Activated CD4-positive, alpha-beta T cell treated with anti-CD3 and anti-CD28 coated beads, Interleukin-2, amount 10 ng/mL, durations not matched to agents 7 days and 5 days (primary cell): ENCODE measurements at regions not wholly inside any gene's neighbourhood (a gene's known extent, or its start where the extent isn't known, plus 50 kb on each side); places are given as distances from the start of the nearest gene placed in this dataset.

ENCODE experiments used
- CTCF ChIA-PET: fragments of 350-600 bp; sonication (Branson Sonifier 250); formaldehyde crosslinking; loops from one replicate; lab custom pipeline; 2021; ENCODE audit warnings: antibody characterized with exemption; lab: Charles Lee
- POLR2A ChIA-PET: fragments of 350-600 bp; sonication (Branson Sonifier 250); formaldehyde crosslinking; loops from one replicate; lab custom pipeline; 2021; ENCODE audit warnings: antibody characterized with exemption; lab: Charles Lee
- DNase-seq: peaks from one replicate; pipeline ENCODE4 v3.0.0-alpha.2; 2020
- H3K27ac Mint-ChIP-seq: one replicate; pipeline ENCODE4 v1.8.0; 2021; ENCODE audit warnings: mild to moderate bottlenecking, moderate library complexity, mixed read lengths
- H3K27me3 Mint-ChIP-seq: one replicate; pipeline ENCODE4 v1.8.0; 2021; ENCODE audit warnings: mixed read lengths
- H3K36me3 Mint-ChIP-seq: one replicate; pipeline ENCODE4 v1.8.0; 2021; ENCODE audit warnings: low read depth, mixed read lengths
- H3K4me1 Mint-ChIP-seq: one replicate; pipeline ENCODE4 v1.8.0; 2021; ENCODE audit warnings: mixed read lengths
- H3K4me3 Mint-ChIP-seq: one replicate; pipeline ENCODE4 v1.8.0; 2021; ENCODE audit warnings: mild to moderate bottlenecking, moderate library complexity, mixed read lengths
- H3K9me3 Mint-ChIP-seq: one replicate; pipeline ENCODE4 v1.8.0; 2021; ENCODE audit warnings: mixed read lengths

DNA sequence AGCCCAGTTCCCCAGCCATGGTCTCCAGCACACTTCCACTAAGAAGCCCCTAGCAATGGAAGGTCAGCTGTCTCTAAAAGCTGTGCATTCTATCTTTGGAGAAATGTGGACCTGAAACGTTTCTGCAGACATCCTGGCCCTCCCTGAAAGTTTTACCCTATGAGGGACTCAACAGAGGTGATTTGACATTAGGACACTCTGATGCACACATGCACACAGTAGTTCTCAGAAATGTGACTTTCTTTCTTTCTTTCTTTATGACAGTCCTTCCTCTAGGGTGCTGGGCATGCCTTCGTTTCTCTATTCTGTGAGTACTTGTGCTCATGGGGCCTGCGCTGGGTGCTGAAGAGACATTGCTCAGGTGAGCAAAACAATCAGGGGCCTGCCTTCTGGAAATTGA, 857.3 kb downstream of the RNF144A start:
- no peak overlapping the region for H3K4me3 Mint-ChIP-seq
- H3K4me1 Mint-ChIP-seq: peaks cover 22% of the 10 kb centered on the region
- H3K27ac Mint-ChIP-seq: no peak overlapping the region
- ChIA-PET POLR2A (no interaction called here), CTCF (no interaction called here)
- H3K9me3 Mint-ChIP-seq: no peaks in the 10 kb centered on the region
- H3K36me3 Mint-ChIP-seq: no peaks in the 10 kb centered on the region
- no peaks in the 10 kb centered on the region for H3K27me3 Mint-ChIP-seq
- no peak for DNase-seq

DNA sequence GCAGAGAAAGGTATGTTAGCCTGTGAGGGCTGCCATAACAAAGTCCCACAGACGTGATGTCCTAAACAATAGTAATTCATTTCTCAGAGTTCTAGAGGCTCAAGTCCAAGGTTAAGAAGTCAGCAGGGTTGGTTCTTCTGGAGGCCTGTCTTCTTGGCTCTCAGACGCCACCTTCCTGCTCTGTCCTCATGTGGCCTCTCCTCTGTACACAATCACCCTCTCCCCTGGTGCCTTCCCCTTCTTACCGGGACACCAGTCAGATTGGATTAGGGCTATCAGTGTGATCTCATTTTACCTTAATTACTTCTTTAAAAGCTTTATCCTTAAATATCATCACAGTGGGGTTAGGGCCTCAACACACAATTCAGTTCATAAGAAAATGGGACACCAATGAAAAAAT, 860.5 kb downstream of the RNF144A start:
- Mint-ChIP-seq H3K27me3 (no peaks in the 10 kb centered on the region), H3K4me3 (no peak overlapping the region), H3K36me3 (no peaks in the 10 kb centered on the region), H3K4me1 (peaks cover 22% of the 10 kb centered on the region), H3K27ac (no peak overlapping the region), H3K9me3 (peaks cover 7% of the 10 kb centered on the region)
- POLR2A ChIA-PET: no interaction called here
- no peak for DNase-seq
- CTCF ChIA-PET: interaction anchor here (0.7 to 1.0 kb wide), 2 partner anchors 12 to 71 kb away, joined by 4 read pairs; no protein-coding TSS in a partner anchor

DNA sequence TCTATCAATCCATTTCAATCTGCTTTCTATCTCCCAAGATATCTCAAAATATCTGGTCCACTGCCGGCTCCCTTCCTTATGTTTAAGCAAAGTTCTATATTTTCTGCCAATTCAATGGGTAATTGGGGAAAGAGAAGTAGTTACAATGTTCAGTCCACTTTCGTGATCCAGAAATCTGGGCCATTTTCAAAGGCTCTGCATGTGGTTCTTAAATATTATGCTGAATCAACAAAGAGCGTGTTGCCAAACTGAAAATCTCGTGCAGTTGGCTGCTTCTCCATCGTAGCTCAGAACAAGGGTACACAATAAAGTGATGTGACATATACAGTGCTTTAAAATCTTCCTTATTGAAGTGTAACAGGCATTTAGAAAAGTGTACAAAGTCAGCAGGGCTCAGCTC, 863.1 kb downstream of the RNF144A start:
- no peak overlapping the region for H3K27ac Mint-ChIP-seq
- ChIA-PET POLR2A (no interaction called here), CTCF (interaction anchor here (0.9 to 1.1 kb wide), 2 partner anchors 14 kb away, joined by 3 read pairs; no protein-coding TSS in a partner anchor)
- H3K9me3 Mint-ChIP-seq: peaks cover 11% of the 10 kb centered on the region
- no peaks in the 10 kb centered on the region for H3K36me3 Mint-ChIP-seq
- H3K4me1 Mint-ChIP-seq: no peaks in the 10 kb centered on the region
- no peaks in the 10 kb centered on the region for H3K27me3 Mint-ChIP-seq
- DNase-seq: no peak
- H3K4me3 Mint-ChIP-seq: no peak overlapping the region

DNA sequence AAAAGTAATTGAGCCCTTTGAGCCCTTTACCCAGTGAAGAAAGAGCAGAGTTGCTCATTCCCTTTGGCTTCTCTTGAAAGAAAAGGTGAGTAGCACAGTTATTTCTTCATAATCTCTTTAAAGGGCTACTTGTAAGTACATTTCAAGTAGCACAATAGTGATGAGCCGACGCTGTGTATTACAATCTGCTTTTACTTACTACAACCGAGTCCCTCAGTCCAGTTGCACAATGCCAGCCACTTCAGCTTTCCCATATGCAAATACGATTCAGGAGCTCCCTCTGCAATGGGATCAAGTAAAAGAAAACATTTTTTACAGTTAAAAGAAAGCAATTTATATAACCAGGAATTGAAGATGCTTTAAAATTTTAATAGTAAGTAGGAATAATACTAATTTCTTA, 868.5 kb downstream of the RNF144A start:
- no peaks in the 10 kb centered on the region for H3K4me1 Mint-ChIP-seq
- H3K27ac Mint-ChIP-seq: no peak overlapping the region
- ChIA-PET POLR2A (no interaction called here), CTCF (no interaction called here)
- no peaks in the 10 kb centered on the region for H3K27me3 Mint-ChIP-seq
- DNase-seq: no peak
- H3K9me3 Mint-ChIP-seq: peaks cover 11% of the 10 kb centered on the region
- H3K4me3 Mint-ChIP-seq: no peak overlapping the region
- peaks cover 3% of the 10 kb centered on the region for H3K36me3 Mint-ChIP-seq

DNA sequence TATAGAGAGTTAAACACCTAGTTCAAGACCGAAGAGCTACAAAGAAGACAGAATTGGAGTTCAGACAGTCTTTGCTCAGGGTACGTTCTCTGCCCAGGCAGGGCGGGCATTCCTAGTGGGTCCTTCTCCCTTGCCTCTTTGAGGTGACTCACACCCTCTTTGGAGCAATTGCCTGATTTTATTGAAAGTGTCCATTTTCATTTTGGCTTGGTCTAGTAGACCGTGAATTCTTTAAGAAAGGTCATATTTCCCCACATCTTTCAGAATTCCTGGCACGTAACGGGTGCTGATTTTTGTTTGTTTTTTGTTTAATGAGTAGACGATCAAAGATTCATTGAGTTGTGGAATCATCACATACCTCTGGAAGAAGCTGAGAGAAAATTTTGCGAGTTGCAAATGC, 871.5 kb downstream of the RNF144A start:
- H3K4me3 Mint-ChIP-seq: no peak overlapping the region
- peaks cover 5% of the 10 kb centered on the region for H3K9me3 Mint-ChIP-seq
- H3K27ac Mint-ChIP-seq: no peak overlapping the region
- ChIA-PET POLR2A (no interaction called here), CTCF (interaction anchor here (0.9 to 1.7 kb wide), 3 partner anchors 10 to 37 kb away, joined by 3 to 5 read pairs (median 4); no protein-coding TSS in a partner anchor)
- no peaks in the 10 kb centered on the region for H3K4me1 Mint-ChIP-seq
- H3K36me3 Mint-ChIP-seq: peaks cover 3% of the 10 kb centered on the region
- no peak for DNase-seq
- no peaks in the 10 kb centered on the region for H3K27me3 Mint-ChIP-seq

DNA sequence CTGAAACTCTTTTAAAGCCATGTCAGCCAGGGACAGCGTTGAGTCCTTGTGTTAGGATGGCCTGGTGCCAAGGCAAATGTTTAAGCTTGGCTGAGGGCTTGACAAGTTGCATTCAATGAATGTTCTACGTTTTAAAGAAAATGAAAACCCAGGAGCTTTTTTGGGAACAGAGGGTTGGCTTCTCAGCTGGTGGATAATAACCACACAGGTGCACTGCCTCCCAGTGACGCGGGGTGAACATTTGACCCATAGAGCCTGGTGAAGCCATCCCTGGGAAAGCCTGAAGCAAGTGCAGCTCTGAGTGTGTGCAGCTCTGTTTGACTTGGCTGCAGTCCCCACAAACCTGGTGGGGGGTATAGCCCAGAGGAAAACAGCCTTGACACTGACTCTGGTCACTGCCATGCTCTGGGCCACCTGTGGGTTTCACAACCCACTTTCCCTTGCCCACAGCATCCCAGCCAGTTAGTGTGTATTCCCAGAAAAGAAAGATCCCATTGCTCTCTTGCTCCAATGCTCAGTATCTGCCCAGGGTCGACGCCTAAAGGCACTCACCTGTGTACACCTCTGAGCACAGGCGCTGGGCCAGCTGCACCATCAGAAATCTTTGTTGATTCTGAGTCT, 874.9 kb downstream of the RNF144A start:
- ChIA-PET CTCF (interaction anchor here (1.1 kb wide), 1 partner anchor 11 kb away, joined by 4 read pairs; no protein-coding TSS in a partner anchor), POLR2A (no interaction called here)
- Mint-ChIP-seq H3K4me3 (no peak overlapping the region), H3K4me1 (peaks cover 4% of the 10 kb centered on the region), H3K36me3 (peaks cover 3% of the 10 kb centered on the region), H3K9me3 (peaks cover 8% of the 10 kb centered on the region), H3K27me3 (no peaks in the 10 kb centered on the region), H3K27ac (no peak overlapping the region)
- DNase-seq: no peak

DNA sequence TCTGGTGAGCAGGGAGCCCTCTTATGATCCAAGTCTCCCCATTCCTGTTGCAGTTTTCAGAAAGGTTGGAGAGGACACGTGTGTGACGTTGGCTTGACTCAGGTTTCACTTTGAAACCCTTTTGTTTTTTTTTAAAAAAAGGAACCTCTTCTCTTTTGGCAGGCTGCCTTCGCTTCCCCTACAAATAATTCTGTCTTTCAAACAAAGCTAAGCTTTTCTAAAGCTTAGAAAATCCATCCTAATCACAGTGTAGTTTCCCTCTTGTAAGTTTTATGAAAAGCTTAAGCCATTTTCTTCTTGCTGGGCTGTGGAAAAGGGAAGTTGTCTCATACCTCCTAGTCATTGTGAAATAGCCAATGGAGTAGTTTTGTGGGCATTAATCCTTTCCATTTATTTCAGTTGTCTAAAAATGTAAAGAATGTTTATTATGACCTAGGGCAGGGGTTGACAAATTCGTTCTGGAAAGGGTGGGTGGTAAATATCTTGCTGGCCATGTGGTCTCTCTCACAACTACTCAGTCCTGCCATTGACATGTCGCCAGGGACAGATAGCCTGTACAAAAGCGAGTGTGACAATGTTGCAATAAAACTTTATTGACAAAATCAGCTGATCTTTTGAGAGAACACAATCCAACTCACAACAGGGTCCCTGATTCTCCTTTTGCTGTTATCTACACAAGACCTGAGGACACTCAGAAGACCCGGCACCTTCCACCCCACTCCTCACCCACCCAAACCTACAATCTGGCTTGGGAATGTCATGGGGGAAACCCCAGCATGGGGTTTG, 878.8 kb downstream of the RNF144A start:
- ChIA-PET CTCF (interaction anchor here (1.4 to 1.6 kb wide), 2 partner anchors 9 to 12 kb away, joined by 3 to 4 read pairs; no protein-coding TSS in a partner anchor), POLR2A (no interaction called here)
- Mint-ChIP-seq H3K4me1 (peaks cover 4% of the 10 kb centered on the region), H3K4me3 (no peak overlapping the region), H3K27ac (peak overlapping the region; percentile 46), H3K9me3 (peaks cover 17% of the 10 kb centered on the region), H3K36me3 (no peaks in the 10 kb centered on the region), H3K27me3 (no peaks in the 10 kb centered on the region)
- no peak for DNase-seq

DNA sequence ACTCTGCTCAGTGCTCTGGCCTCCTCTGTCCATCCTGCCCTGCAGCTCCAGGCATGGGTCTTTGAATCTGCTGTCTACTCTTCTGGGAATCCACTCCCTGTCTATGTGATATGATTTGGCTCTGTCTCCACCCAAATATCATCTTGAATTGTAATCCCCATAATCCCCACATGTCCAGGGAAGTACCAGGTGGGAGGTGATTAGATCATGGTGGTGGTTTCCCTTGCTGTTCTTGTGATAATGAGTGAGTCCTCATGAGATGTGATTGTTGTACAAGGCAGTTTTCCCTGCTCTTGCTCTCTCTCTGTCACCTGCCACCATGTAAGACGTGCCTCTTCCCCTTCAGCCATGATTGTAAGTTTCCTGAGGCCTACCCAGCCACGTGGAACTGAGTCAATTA, 881.8 kb upstream of the ID2 start:
- Mint-ChIP-seq H3K27me3 (no peaks in the 10 kb centered on the region), H3K4me3 (no peak overlapping the region), H3K4me1 (peaks cover 4% of the 10 kb centered on the region), H3K36me3 (no peaks in the 10 kb centered on the region), H3K9me3 (peaks cover 29% of the 10 kb centered on the region), H3K27ac (no peak overlapping the region)
- no peak for DNase-seq
- ChIA-PET CTCF (interaction anchor here (1.9 kb wide), 1 partner anchor 11 kb away, joined by 5 read pairs; no protein-coding TSS in a partner anchor), POLR2A (no interaction called here)

DNA sequence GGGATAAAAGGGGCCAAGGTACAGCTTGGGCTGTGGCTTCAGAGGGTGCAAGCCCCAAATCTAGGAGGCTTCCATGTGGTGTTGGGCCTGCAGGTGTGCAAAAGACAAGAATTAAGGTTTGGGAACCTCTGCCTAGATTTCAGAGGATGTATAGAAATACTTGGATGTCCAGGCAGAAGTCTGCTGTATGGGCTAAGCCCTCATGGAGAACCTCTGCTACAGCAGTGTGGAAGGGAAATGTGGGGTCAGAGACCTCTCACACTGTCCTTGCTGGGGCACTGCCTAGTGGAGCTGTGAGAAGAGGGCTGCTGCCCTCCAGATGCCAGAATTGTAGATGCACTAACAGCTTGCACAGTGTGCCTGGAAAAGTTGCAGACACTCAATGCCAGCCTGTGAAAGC, 880.6 kb upstream of the ID2 start:
- CTCF ChIA-PET: interaction anchor here (1.0 kb wide), 1 partner anchor 12 kb away, joined by 3 read pairs; no protein-coding TSS in a partner anchor
- Mint-ChIP-seq H3K27me3 (no peaks in the 10 kb centered on the region), H3K4me3 (no peak overlapping the region), H3K4me1 (no peaks in the 10 kb centered on the region), H3K36me3 (no peaks in the 10 kb centered on the region), H3K27ac (no peak overlapping the region), H3K9me3 (peaks cover 23% of the 10 kb centered on the region)
- no peak for DNase-seq
- POLR2A ChIA-PET: no interaction called here

DNA sequence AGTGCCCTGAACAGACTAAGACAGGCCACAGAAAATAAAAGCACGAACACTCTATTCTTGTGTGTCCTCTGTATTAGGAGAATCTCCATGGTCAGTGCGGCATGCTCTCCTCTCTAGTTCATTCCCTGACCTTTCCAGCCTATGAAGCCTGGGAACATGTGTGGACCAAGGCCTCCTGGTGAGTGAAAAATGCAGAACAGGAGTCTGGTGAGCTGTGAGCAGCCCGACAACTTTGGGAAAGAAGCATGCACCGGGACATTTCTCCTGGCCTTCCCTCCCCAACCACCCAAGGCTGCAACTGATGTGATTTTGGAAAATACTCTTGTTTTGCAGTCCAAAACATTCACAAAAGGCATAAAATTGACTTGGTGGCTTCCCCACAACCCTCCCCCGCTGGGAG, 878.3 kb upstream of the ID2 start:
- CTCF ChIA-PET: interaction anchor here (0.8 to 1.2 kb wide), 2 partner anchors 11 to 131 kb away, joined by 3 to 4 read pairs; no protein-coding TSS in a partner anchor
- Mint-ChIP-seq H3K4me1 (no peaks in the 10 kb centered on the region), H3K9me3 (peaks cover 21% of the 10 kb centered on the region), H3K27me3 (no peaks in the 10 kb centered on the region), H3K27ac (no peak overlapping the region), H3K36me3 (no peaks in the 10 kb centered on the region), H3K4me3 (no peak overlapping the region)
- POLR2A ChIA-PET: no interaction called here
- DNase-seq: no peak

DNA sequence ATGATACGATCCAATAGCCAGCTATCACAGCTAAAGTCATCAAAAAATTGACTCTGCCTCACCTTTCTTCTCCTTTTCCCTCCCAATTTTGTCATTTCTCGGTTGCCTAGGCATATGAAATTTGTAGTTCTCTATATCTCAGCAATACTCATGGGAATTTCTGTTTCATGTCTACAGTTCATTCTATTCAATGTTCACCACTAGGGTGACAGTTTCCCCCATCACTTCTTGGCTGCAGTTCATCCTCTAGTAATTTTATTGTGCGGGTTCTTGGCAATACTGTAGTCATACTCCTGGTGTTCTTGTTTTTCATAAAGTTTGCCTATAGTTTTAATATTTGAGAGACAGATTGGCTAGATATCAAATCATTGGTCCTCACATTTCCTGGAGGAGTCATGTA, 872.2 kb upstream of the ID2 start:
- Mint-ChIP-seq H3K4me3 (no peak overlapping the region), H3K27ac (no peak overlapping the region), H3K9me3 (peaks cover 8% of the 10 kb centered on the region), H3K4me1 (no peaks in the 10 kb centered on the region), H3K27me3 (no peaks in the 10 kb centered on the region), H3K36me3 (no peaks in the 10 kb centered on the region)
- ChIA-PET POLR2A (no interaction called here), CTCF (no interaction called here)
- DNase-seq: no peak

DNA sequence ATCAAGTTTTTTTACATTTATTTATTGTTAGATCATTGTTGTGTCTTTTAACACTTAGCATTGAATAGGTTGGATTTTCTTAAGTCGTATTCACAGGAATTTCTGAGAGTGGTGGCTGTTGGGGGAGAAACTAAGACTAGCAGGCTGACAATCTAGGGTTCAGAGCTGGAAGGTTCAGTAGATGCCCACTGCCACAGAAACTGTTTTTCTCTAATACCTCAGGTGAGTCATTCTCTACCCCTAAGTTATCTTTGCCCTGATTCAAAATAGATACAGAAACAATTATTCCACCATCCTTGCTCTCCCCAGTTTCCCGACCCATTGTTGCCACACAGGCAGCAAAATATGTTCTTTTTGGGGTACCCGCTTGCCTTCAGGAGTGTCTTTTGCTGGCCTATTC, 870.8 kb upstream of the ID2 start:
- H3K4me1 Mint-ChIP-seq: no peaks in the 10 kb centered on the region
- ChIA-PET POLR2A (no interaction called here), CTCF (no interaction called here)
- H3K4me3 Mint-ChIP-seq: no peak overlapping the region
- H3K27me3 Mint-ChIP-seq: no peaks in the 10 kb centered on the region
- no peak overlapping the region for H3K27ac Mint-ChIP-seq
- peaks cover 16% of the 10 kb centered on the region for H3K9me3 Mint-ChIP-seq
- DNase-seq: no peak
- H3K36me3 Mint-ChIP-seq: peaks cover 3% of the 10 kb centered on the region
